ENCODE measurements at regions not wholly inside any gene's neighbourhood (a gene's known extent, or its start where the extent isn't known, plus 50 kb on each side); places are given as distances from the start of the nearest gene placed in this dataset.

DNA sequence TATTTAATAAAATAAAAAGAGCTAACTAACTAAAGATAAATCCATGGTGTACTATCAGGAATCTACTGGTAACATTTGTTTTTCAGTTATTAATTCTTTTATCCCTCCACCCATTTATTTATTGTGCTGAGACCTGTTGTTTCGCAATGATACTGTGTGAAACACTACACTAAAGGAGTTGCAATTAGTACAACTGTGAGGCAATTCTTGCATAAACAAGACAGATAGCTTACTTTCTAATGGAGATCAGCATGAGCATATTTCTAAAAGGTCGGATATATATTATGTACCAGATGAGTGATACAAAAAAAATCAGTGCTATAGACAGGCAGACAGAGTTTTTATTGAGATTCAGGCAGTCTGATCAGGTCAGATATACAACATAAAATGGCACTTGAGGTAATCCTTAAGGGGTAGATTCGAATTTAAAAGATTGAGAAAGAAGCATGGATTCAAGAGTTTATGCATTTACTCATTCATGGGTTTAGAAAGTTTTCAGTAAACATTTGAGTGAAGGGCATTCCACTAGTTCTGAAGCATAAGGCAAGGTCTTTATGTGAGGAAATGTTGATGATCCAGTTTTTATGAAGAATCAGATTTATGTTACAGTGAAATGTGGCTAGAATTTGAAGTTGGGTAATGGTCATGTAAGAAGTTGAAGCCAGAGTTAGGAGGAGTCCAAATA, 147.6 kb downstream of the POLR1F start:
- Histone ChIP-seq H3K4me3 (peak overlapping the region; percentile 11), H3K4me1 (peaks cover 3% of the 10 kb centered on the region), H3K9me3 (peaks cover 11% of the 10 kb centered on the region), H3K27me3 (ENCODE audit: insufficient read depth in 3 of 3, low read length in 2 of 3) (no peaks in the 10 kb centered on the region), H3K36me3 (ENCODE audit: insufficient read depth in 1 of 2, low read depth in 1 of 2) (no peaks in the 10 kb centered on the region), H3K27ac (peak overlapping the region; percentile 77)
- 48 to 68% (median 68%) methylated on average over 3 of the region's 3 CpGs for WGBS, 3 donors
- intact Hi-C loops (cut with DNase I) = no loop called here
- TF ChIP-seq, protein P1, sequence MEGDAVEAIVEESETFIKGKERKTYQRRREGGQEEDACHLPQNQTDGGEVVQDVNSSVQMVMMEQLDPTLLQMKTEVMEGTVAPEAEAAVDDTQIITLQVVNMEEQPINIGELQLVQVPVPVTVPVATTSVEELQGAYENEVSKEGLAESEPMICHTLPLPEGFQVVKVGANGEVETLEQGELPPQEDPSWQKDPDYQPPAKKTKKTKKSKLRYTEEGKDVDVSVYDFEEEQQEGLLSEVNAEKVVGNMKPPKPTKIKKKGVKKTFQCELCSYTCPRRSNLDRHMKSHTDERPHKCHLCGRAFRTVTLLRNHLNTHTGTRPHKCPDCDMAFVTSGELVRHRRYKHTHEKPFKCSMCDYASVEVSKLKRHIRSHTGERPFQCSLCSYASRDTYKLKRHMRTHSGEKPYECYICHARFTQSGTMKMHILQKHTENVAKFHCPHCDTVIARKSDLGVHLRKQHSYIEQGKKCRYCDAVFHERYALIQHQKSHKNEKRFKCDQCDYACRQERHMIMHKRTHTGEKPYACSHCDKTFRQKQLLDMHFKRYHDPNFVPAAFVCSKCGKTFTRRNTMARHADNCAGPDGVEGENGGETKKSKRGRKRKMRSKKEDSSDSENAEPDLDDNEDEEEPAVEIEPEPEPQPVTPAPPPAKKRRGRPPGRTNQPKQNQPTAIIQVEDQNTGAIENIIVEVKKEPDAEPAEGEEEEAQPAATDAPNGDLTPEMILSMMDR (IDR thresholded peaks at IDR 0.05) = no peak
- DNase-seq (no peak), ATAC-seq (peak; percentile 59 to 83 (median 80))

DNA sequence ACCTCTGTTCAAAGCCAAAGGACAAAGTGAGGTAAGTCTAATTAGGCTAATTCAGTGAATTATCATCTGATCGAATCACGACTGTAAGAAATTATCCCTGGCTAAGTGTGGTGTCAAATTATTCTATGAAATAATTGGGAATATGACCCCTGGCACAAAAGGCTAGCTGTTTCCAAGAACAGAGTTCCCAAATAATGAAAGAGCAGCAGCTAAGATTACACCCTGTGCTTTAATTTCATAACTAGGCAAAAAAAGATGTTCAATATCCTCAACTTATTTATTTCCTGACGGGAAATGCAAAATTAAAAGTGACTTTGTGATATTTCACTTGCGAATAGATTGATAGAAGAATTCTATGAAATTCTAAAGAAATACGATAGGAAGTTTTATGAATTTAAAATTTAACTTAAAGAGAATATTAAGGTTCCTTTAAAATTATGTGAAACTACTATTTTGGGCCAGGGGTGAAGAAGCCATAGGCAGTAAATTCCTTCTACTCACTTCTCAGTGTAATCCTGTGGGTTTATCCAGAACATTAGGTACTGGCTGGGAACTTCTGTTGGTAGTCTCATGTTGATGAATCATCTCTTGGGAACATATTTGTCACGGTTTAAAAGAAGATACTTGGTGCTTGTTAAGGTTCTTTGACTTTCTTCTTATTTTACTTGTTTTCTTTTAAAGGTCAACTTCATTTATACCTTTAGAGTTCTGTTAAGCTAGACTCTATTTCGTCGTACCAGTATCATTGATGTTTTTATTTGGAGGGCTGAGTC, 148.5 kb downstream of the POLR1F start:
- Histone ChIP-seq H3K4me1 (no peaks in the 10 kb centered on the region), H3K27ac (peak overlapping the region; percentile 77), H3K9me3 (peaks cover 11% of the 10 kb centered on the region), H3K27me3 (ENCODE audit: insufficient read depth in 3 of 3, low read length in 2 of 3) (no peaks in the 10 kb centered on the region), H3K4me3 (peak overlapping the region; percentile 11), H3K36me3 (ENCODE audit: insufficient read depth in 1 of 2, low read depth in 1 of 2) (no peaks in the 10 kb centered on the region)
- TF ChIP-seq, protein P1 (IDR thresholded peaks at IDR 0.05) = no peak
- ATAC-seq (peak; percentile 85 to 96 (median 95)), DNase-seq (no peak)
- 30 to 58% (median 44%) methylated on average over 8 of the region's 8 CpGs for WGBS, 3 donors
- intact Hi-C loops (cut with DNase I) = no loop called here

- H3K9me3 ChIP-seq = peaks cover 11% of the 10 kb centered on the region
- no peak overlapping the region for H3K27ac ChIP-seq
- TF ChIP-seq, protein P1 (IDR thresholded peaks at IDR 0.05) = no peak
- WGBS, 3 donors = 84 to 92% (median 92%) methylated on average over 1 of the region's 1 CpG
- H3K4me3 ChIP-seq = no peak overlapping the region
- no peaks in the 10 kb centered on the region for H3K36me3 ChIP-seq (ENCODE audit: insufficient read depth in 1 of 2, low read depth in 1 of 2)
- no peak for ATAC-seq
- no peaks in the 10 kb centered on the region for H3K27me3 ChIP-seq (ENCODE audit: insufficient read depth in 3 of 3, low read length in 2 of 3)
- intact Hi-C loops (cut with DNase I) = no loop called here
- no peaks in the 10 kb centered on the region for H3K4me1 ChIP-seq
- no peak for DNase-seq
These were observed 150.3 kb downstream of the POLR1F start for GRCh38 chr7:19558527-19558926.

DNA sequence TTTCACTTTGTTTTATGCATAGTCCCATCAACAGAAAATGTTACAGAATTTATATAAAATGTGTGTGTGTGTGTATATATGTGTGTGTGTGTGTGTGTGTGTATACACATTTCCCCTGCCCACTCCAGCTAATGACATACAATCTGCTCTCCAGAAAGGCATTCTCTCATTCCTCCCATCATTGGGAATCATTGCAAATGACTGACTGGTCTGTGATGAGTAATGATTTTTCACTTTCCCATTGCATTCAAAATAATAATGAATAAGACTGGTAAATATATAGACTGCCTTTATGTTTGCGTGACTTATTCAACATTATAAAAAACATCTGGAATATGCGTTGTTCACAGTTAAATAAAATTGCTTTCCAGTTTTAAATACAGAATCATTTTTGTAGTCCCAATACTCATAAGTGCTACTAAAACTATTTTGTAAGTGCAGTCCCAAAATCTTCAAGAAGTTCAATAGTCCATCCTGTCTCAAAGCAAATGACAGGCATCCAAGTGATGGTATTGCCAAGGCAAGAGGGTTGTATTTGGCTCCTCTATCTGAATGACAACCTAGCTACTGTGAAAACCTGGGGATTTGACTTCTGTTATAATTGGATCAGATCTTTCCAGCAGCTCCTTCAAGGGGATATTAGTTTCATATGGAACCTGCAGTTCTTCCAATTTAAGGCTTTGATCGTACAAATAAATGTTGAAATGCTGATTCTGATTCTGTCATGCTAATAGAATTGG, 150.9 kb downstream of the POLR1F start:
- Histone ChIP-seq H3K27me3 (ENCODE audit: insufficient read depth in 3 of 3, low read length in 2 of 3) (no peaks in the 10 kb centered on the region), H3K36me3 (ENCODE audit: insufficient read depth in 1 of 2, low read depth in 1 of 2) (no peaks in the 10 kb centered on the region), H3K27ac (no peak overlapping the region), H3K4me1 (no peaks in the 10 kb centered on the region), H3K9me3 (peaks cover 7% of the 10 kb centered on the region), H3K4me3 (no peak overlapping the region)
- WGBS, 3 donors = 74 to 81% (median 78%) methylated on average over 3 of the region's 3 CpGs
- ATAC-seq (no peak), DNase-seq (no peak)
- intact Hi-C loops (cut with DNase I) = no loop called here
- TF ChIP-seq, protein P1 (IDR thresholded peaks at IDR 0.05) = no peak
